Mesendoderm (in vitro differentiated cells): ENCODE measurements at regions not wholly inside any gene's neighbourhood (a gene's known extent, or its start where the extent isn't known, plus 50 kb on each side); places are given as distances from the start of the nearest gene placed in this dataset.
"Not testable (repeated sequence)": the region's sequence is repeated elsewhere in the genome, so short reads cannot be mapped to it uniquely, and the experiment has no call there.

Experiments
- DNase-seq: peaks from one replicate; pipeline ENCODE4 v3.0.0; 2013
- H2AK5ac ChIP-seq: 2 replicates; pipeline ENCODE4 v1.6.1; 2013; ENCODE audit warnings: low read length, inconsistent platforms
- H2BK120ac ChIP-seq: 2 replicates; pipeline ENCODE4 v1.6.1; 2013; ENCODE audit warnings: low read depth, mild to moderate bottlenecking, low read length, moderate library complexity, mixed read lengths
- H2BK15ac ChIP-seq: replicated peaks from 2 replicates; pipeline ENCODE4 v1.6.1; 2013; ENCODE audit warnings: low read depth, mild to moderate bottlenecking, moderate library complexity
- H2BK5ac ChIP-seq: 2 replicates; pipeline ENCODE4 v1.6.1; 2013; ENCODE audit warnings: low read length, inconsistent platforms
- H3K18ac ChIP-seq: 2 replicates; pipeline ENCODE4 v1.6.1; 2013; ENCODE audit warnings: mild to moderate bottlenecking, low read length, mixed read lengths
- H3K23ac ChIP-seq: one replicate; pipeline ENCODE4 v1.6.1; 2013; ENCODE audit warnings: low read length
- H3K27ac ChIP-seq: 2 replicates; pipeline ENCODE4 v1.5.1; 2013; ENCODE audit warnings: low read depth, mild to moderate bottlenecking, inconsistent platforms, low read length, moderate library complexity
- H3K27me3 ChIP-seq: 2 replicates; pipeline ENCODE4 v1.6.1; 2013; ENCODE audit warnings: low read length, control low read depth, mild to moderate bottlenecking, inconsistent platforms; ENCODE audit not compliant: insufficient read depth, poor library complexity
- H3K36me3 ChIP-seq: 2 replicates; pipeline ENCODE4 v1.6.1; 2013; ENCODE audit warnings: low read length, inconsistent platforms; ENCODE audit not compliant: control insufficient read depth, insufficient read depth
- H3K4ac ChIP-seq: one replicate; pipeline ENCODE4 v1.6.1; 2013; ENCODE audit warnings: low read depth, mild to moderate bottlenecking, low read length, moderate library complexity
- H3K4me1 ChIP-seq: 2 replicates; pipeline ENCODE4 v1.6.1; 2013; ENCODE audit warnings: low read depth, low read length, inconsistent platforms; ENCODE audit not compliant: control insufficient read depth
- H3K4me2 ChIP-seq: 2 replicates; pipeline ENCODE4 v1.6.1; 2013; ENCODE audit warnings: low read length
- H3K4me3 ChIP-seq: 2 replicates; pipeline ENCODE4 v1.5.1; 2013; ENCODE audit warnings: mild to moderate bottlenecking, low read length
- H3K56ac ChIP-seq: one replicate; pipeline ENCODE4 v1.6.1; 2013; ENCODE audit warnings: low read length
- H3K79me1 ChIP-seq: 2 replicates; pipeline ENCODE4 v1.6.1; 2013; ENCODE audit warnings: low read length, inconsistent platforms
- H3K79me2 ChIP-seq: 2 replicates; pipeline ENCODE4 v1.6.1; 2013; ENCODE audit warnings: mild to moderate bottlenecking, low read length; ENCODE audit not compliant: control insufficient read depth, insufficient read depth
- H3K9ac ChIP-seq: 2 replicates; pipeline ENCODE4 v1.6.1; 2013; ENCODE audit warnings: low read length, inconsistent platforms
- H4K5ac ChIP-seq: one replicate; pipeline ENCODE4 v1.6.1; 2013; ENCODE audit warnings: low read length
- H4K8ac ChIP-seq: one replicate; pipeline ENCODE4 v1.6.1; 2013; ENCODE audit warnings: low read depth, mild to moderate bottlenecking, control low read depth, low read length, moderate library complexity
- WGBS: extraction: QIAGEN DNeasy Blood & Tissue Kit; methylation state at CpG from one replicate; pipeline ENCODE4 v1.1.7; 2013; ENCODE audit warnings: low lambda C conversion rate, missing lambda C conversion rate; ENCODE audit not compliant: insufficient coverage; ENCODE audit errors: extremely low coverage; 5-methylcytosine and 5-hydroxymethylcytosine counted together

- Histone ChIP-seq H2BK5ac (no peak overlapping the region), H3K4me1 (no peaks in the 10 kb centered on the region), H3K36me3 (no peaks in the 10 kb centered on the region), H4K8ac (no peak overlapping the region), H3K4me2 (no peak overlapping the region), H3K27ac (no peak overlapping the region), H3K23ac (no peak overlapping the region), H3K27me3 (no peaks in the 10 kb centered on the region), H3K4me3 (no peak overlapping the region), H2BK15ac (no peak overlapping the region), H3K18ac (no peak overlapping the region), H3K79me2 (no peaks in the 10 kb centered on the region), H2AK5ac (no peak overlapping the region), H4K5ac (no peak overlapping the region), H3K79me1 (no peaks in the 10 kb centered on the region), H3K4ac (no peak overlapping the region), H3K9ac (no peak overlapping the region), H2BK120ac (no peak overlapping the region), H3K56ac (no peak overlapping the region)
- no CpG with 5 or more reads among the region's 7 CpGs for WGBS
- DNase-seq, result no peak
Observed at GRCh38 chr6:9697263-9697931, 717.5 kb downstream of the TFAP2A start.

DNA sequence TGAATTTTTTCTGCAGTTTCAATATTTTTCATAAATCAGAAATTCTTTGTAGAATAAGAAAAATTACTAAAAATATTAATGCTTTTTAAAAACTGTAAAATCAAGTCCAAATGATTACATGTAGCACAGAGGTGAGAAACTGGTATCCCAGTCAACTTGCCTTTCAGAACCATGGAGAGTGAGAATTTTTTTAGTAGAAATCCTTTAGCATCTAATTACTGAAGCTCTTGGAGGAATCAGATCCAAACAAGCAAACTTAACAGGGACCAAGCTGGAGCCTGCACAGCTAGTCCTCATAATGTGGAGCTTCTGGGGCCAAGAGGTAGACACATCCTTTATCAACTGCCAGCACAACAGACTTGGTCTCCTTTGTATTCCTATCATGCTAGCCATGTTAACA is 724.5 kb downstream of the TFAP2A start:
- no peaks in the 10 kb centered on the region for H3K27me3 ChIP-seq
- no peaks in the 10 kb centered on the region for H3K79me1 ChIP-seq
- H3K79me2 ChIP-seq, result no peaks in the 10 kb centered on the region
- H2BK5ac ChIP-seq, result no peak overlapping the region
- DNase-seq, result no peak
- H3K36me3 ChIP-seq, result no peaks in the 10 kb centered on the region
- no peak overlapping the region for H3K27ac ChIP-seq
- no peak overlapping the region for H3K56ac ChIP-seq
- H3K4me2 ChIP-seq, result no peak overlapping the region
- H2AK5ac ChIP-seq, result no peak overlapping the region
- H3K4ac ChIP-seq, result no peak overlapping the region
- no peak overlapping the region for H4K8ac ChIP-seq
- no peak overlapping the region for H2BK15ac ChIP-seq
- no peak overlapping the region for H3K9ac ChIP-seq
- no peak overlapping the region for H3K23ac ChIP-seq
- no peak overlapping the region for H3K4me3 ChIP-seq
- no peak overlapping the region for H4K5ac ChIP-seq
- no peaks in the 10 kb centered on the region for H3K4me1 ChIP-seq
- no peak overlapping the region for H2BK120ac ChIP-seq
- no peak overlapping the region for H3K18ac ChIP-seq

DNA sequence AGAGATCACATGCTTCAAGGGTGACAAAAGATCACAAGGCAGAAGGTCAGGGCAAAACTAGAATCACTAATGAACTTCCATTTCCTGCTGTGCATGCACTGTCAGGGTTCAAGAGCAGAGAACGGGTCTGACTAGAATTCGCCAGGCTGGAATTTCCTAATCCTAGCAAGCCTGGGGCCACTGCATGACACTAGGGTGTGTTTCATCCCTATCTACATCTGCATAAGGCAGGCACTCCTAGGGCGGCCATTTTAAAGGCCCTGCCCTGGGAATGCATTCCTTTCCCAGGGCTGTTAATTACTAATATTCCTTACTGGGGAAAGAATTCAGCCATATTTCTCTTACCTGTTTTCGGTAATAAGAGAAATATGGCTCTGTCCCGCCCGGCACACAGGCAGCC is 734.1 kb downstream of the TFAP2A start:
- not testable (repeated sequence) for H3K4ac ChIP-seq, DNase-seq, H2BK120ac ChIP-seq, H4K5ac ChIP-seq, H3K27ac ChIP-seq, H2AK5ac ChIP-seq, H3K27me3 ChIP-seq, H4K8ac ChIP-seq, H3K4me2 ChIP-seq, H3K23ac ChIP-seq, H3K18ac ChIP-seq, H3K36me3 ChIP-seq, H3K9ac ChIP-seq, H3K79me2 ChIP-seq, H3K79me1 ChIP-seq, H3K4me1 ChIP-seq, H3K4me3 ChIP-seq, H2BK5ac ChIP-seq, H3K56ac ChIP-seq, H2BK15ac ChIP-seq
- WGBS, result no CpG with 5 or more reads among the region's 6 CpGs

- no peak overlapping the region for H4K5ac ChIP-seq
- no peak overlapping the region for H3K27ac ChIP-seq
- WGBS, result no CpG with 5 or more reads among the region's 1 CpG
- no peak overlapping the region for H3K4me3 ChIP-seq
- no peak overlapping the region for H2AK5ac ChIP-seq
- no peaks in the 10 kb centered on the region for H3K27me3 ChIP-seq
- no peak overlapping the region for H4K8ac ChIP-seq
- H3K79me1 ChIP-seq, result no peaks in the 10 kb centered on the region
- DNase-seq, result no peak
- no peak overlapping the region for H2BK120ac ChIP-seq
- no peak overlapping the region for H3K4me2 ChIP-seq
- no peak overlapping the region for H3K18ac ChIP-seq
- H3K56ac ChIP-seq, result no peak overlapping the region
- no peaks in the 10 kb centered on the region for H3K36me3 ChIP-seq
- no peak overlapping the region for H2BK5ac ChIP-seq
- H3K9ac ChIP-seq, result no peak overlapping the region
- H3K4ac ChIP-seq, result no peak overlapping the region
- H3K4me1 ChIP-seq, result no peaks in the 10 kb centered on the region
- H3K79me2 ChIP-seq, result no peaks in the 10 kb centered on the region
- H3K23ac ChIP-seq, result no peak overlapping the region
- no peak overlapping the region for H2BK15ac ChIP-seq
Observed at GRCh38 chr6:9675122-9675521, 739.8 kb downstream of the TFAP2A start.

DNA sequence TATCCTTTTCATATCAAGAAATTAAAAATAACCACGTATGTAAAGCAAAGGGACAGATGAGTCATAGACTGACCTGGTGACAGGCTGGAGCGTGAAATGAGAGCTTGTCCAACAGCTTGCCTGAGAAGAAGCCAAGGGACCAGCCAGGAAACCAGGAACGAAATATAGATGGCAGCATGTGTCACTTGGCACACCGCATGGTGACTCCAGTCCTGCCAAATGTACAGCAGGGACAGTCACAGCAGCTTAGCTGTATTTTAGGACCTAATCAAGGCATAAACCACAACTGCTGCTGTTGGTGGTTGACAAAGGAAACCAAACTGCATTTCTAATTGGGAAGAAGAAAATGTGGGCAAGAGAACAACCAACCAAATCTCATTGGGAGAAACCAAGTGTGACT is 755.0 kb downstream of the TFAP2A start:
- DNase-seq, result no peak
- no peak overlapping the region for H2BK15ac ChIP-seq
- H3K18ac ChIP-seq, result no peak overlapping the region
- H3K27me3 ChIP-seq, result no peaks in the 10 kb centered on the region
- WGBS, result no CpG with 5 or more reads among the region's 4 CpGs
- H3K79me1 ChIP-seq, result no peaks in the 10 kb centered on the region
- H4K8ac ChIP-seq, result no peak overlapping the region
- H3K4me3 ChIP-seq, result no peak overlapping the region
- H3K36me3 ChIP-seq, result no peaks in the 10 kb centered on the region
- H4K5ac ChIP-seq, result no peak overlapping the region
- H2BK5ac ChIP-seq, result no peak overlapping the region
- H3K27ac ChIP-seq, result no peak overlapping the region
- no peak overlapping the region for H3K56ac ChIP-seq
- no peak overlapping the region for H3K23ac ChIP-seq
- H2AK5ac ChIP-seq, result no peak overlapping the region
- H3K4ac ChIP-seq, result no peak overlapping the region
- no peak overlapping the region for H2BK120ac ChIP-seq
- no peak overlapping the region for H3K4me2 ChIP-seq
- H3K4me1 ChIP-seq, result no peaks in the 10 kb centered on the region
- no peaks in the 10 kb centered on the region for H3K79me2 ChIP-seq
- no peak overlapping the region for H3K9ac ChIP-seq

DNA sequence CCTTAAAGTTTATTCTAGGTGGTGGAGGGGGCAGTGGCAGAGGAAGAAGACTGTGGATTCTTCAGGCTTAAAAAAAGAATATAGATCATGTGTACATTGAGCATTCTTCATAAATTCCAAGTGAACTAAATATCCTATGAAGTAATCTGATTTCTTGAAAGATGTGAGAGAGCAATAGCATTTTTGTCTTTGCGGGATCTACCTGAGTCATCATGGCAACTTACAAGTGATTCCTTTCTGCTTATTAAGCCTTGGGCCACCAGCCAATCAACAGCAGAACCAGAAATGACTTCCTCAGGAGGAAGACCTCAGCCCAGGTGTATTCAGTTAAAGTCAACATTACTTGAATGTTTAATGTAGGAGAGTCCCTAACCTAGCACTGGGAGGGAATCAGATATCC is 756.9 kb downstream of the TFAP2A start:
- Histone ChIP-seq H3K36me3 (no peaks in the 10 kb centered on the region), H3K79me1 (no peaks in the 10 kb centered on the region), H3K23ac (no peak overlapping the region), H3K4me1 (no peaks in the 10 kb centered on the region), H3K18ac (no peak overlapping the region), H3K79me2 (no peaks in the 10 kb centered on the region), H3K4me2 (no peak overlapping the region), H2BK5ac (no peak overlapping the region), H2BK120ac (no peak overlapping the region), H4K8ac (no peak overlapping the region), H3K4me3 (no peak overlapping the region), H3K4ac (no peak overlapping the region), H3K27me3 (no peaks in the 10 kb centered on the region), H2AK5ac (no peak overlapping the region), H4K5ac (no peak overlapping the region), H3K56ac (no peak overlapping the region), H2BK15ac (no peak overlapping the region), H3K9ac (no peak overlapping the region), H3K27ac (no peak overlapping the region)
- no peak for DNase-seq
- WGBS, result no CpG with 5 or more reads among the region's 1 CpG
